Bronchial epithelial cell (primary cell): ENCODE measurements at regions not wholly inside any gene's neighbourhood (a gene's known extent, or its start where the extent isn't known, plus 50 kb on each side); places are given as distances from the start of the nearest gene placed in this dataset.

Experiments
- DNase-seq: peaks from one replicate; pipeline ENCODE4 v3.0.0-alpha.2; 2010; ENCODE audit warnings: low read depth
- FAIRE-seq: peaks from 2 replicates; lab custom pipeline; 2011; peaks lifted over from hg19 to GRCh38; lab: Jason Lieb, UNC
- H3K27me3 ChIP-seq: 2 replicates; pipeline ENCODE4 v1.5.1; 2011; ENCODE audit warnings: low read length; ENCODE audit not compliant: control insufficient read depth, insufficient read depth
- H3K36me3 ChIP-seq: 2 replicates; pipeline ENCODE4 v1.5.1; 2011; ENCODE audit warnings: low read length; ENCODE audit not compliant: control insufficient read depth, insufficient read depth
- H3K4me3 ChIP-seq: 2 replicates; pipeline ENCODE4 v1.5.1; 2011; ENCODE audit warnings: mild to moderate bottlenecking, low read depth, low read length, control low read depth
- TF ChIP-seq, protein P1 (sequence below): IDR thresholded peaks from 2 replicates; pipeline ENCODE4 v1.5.1; 2011; ENCODE audit warnings: mild to moderate bottlenecking, moderate library complexity, low read length, control low read depth, inconsistent platforms; ENCODE audit not compliant: insufficient read depth, severe bottlenecking

- Histone ChIP-seq H3K4me3 (no peak overlapping the region), H3K27me3 (no peaks in the 10 kb centered on the region), H3K36me3 (no peaks in the 10 kb centered on the region)
- TF ChIP-seq, protein P1, sequence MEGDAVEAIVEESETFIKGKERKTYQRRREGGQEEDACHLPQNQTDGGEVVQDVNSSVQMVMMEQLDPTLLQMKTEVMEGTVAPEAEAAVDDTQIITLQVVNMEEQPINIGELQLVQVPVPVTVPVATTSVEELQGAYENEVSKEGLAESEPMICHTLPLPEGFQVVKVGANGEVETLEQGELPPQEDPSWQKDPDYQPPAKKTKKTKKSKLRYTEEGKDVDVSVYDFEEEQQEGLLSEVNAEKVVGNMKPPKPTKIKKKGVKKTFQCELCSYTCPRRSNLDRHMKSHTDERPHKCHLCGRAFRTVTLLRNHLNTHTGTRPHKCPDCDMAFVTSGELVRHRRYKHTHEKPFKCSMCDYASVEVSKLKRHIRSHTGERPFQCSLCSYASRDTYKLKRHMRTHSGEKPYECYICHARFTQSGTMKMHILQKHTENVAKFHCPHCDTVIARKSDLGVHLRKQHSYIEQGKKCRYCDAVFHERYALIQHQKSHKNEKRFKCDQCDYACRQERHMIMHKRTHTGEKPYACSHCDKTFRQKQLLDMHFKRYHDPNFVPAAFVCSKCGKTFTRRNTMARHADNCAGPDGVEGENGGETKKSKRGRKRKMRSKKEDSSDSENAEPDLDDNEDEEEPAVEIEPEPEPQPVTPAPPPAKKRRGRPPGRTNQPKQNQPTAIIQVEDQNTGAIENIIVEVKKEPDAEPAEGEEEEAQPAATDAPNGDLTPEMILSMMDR, result no peak
- DNase-seq (no peak), FAIRE-seq (no peak)
These were observed 136.0 kb downstream of the EDN1 start for GRCh38 chr6:12426121-12426520.

DNA sequence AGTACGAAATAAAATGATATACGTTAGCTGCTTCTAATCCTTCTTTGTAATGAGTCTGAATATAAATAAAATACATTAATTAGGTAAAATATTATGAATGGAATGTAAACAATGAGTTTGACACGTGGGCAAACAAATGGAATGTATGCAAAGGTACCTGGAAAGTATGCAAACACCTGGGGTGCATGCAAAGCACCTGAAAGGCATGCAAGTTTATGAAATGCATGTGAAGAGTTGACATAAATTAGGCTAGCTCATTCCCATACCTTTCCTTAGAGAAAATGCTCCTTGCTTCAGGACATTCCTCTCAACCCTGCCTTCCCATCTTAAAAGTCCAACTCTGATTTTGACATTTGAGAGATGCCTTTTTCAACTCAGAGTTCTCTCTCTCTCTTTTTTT lies 140.9 kb downstream of the EDN1 start:
- Histone ChIP-seq H3K4me3 (no peak overlapping the region), H3K36me3 (no peaks in the 10 kb centered on the region), H3K27me3 (no peaks in the 10 kb centered on the region)
- DNase-seq (no peak), FAIRE-seq (no peak)
- TF ChIP-seq, protein P1, result no peak

DNA sequence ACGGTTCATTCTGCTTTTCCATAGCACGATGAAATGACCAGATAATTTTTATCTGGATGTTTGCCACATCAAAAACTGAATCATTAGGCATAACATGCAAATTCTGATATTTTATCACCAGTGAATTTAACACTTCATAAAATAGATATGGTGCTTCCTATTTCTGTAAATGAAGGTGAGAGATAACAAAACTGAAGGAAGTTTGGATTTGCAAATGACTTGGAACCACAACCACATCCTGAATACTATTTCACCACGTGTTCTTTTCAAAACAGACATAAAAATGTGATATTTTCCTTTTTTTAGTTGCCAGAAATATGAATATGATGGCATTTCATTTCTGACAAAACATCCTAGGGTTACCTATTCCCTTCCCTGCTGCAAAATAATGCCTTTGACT lies 146.1 kb downstream of the EDN1 start:
- no peaks in the 10 kb centered on the region for H3K27me3 ChIP-seq
- no peaks in the 10 kb centered on the region for H3K36me3 ChIP-seq
- TF ChIP-seq, protein P1, result no peak
- no peak for FAIRE-seq
- H3K4me3 ChIP-seq, result no peak overlapping the region
- no peak for DNase-seq

DNA sequence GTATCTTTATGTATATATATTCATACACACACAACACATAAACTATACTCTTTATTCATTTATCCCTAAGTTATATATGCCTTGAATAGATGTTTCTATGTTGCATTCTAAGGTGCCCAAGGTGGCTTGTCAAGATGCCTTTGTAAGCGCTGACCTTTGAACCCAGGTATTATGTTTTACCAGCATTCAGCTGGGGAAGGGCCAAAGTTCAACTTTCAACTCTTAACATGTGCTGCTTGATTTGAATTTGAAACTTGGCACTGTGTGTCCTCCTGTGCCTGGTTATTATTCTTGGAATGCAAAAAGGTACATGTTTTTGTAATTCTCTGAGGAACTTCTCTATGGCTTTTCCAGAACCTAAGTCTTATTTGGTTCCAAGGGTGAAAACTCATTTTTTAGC lies 146.5 kb downstream of the EDN1 start:
- DNase-seq, result no peak
- Histone ChIP-seq H3K4me3 (no peak overlapping the region), H3K27me3 (no peaks in the 10 kb centered on the region), H3K36me3 (no peaks in the 10 kb centered on the region)
- TF ChIP-seq, protein P1, result no peak
- no peak for FAIRE-seq

DNA sequence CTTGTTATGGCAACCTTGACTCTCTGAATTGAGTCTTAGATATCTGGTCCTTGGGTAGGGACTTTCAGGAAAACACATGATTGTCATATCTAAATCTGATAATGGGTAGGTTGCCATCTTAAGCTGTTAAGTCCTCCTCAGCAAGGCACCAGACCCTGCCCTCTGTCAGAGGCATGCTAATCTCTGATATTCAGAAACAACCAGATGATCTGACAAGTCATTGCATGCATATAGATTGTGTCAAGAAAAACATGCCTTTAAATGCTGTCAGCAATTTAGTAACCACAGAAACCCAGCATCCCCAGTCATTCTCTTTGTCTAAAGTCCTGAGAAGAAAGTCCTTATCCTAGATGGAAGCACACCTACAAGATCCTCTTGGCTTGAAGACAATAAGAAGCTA lies 149.1 kb downstream of the EDN1 start:
- H3K4me3 ChIP-seq, result no peak overlapping the region
- TF ChIP-seq, protein P1, result no peak
- FAIRE-seq (no peak), DNase-seq (peak; percentile 90)
- no peaks in the 10 kb centered on the region for H3K27me3 ChIP-seq
- no peaks in the 10 kb centered on the region for H3K36me3 ChIP-seq

DNA sequence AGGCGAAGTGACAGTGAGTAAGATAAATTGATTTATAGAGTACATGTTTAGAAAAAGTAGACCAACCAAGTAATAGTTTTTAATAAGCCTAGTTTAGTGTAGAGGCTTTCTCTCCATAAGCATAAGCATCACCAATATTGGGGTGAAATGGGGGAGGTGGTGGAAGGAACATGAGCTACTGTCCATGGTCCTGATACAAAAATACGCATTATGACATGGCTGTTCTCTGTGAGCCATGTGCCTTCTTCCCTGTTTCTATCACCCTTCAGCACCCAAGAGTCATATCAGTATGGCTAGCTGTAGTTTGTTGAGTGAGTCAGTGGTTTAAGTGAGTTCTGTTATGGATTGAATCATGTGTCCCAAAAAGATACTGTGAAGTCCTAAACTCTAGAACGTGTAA lies 150.8 kb downstream of the EDN1 start:
- H3K36me3 ChIP-seq, result no peaks in the 10 kb centered on the region
- DNase-seq (peak; percentile 19), FAIRE-seq (no peak)
- H3K4me3 ChIP-seq, result no peak overlapping the region
- no peaks in the 10 kb centered on the region for H3K27me3 ChIP-seq
- TF ChIP-seq, protein P1, result no peak
